ENCODE measurements at regions not wholly inside any gene's neighbourhood (a gene's known extent, or its start where the extent isn't known, plus 50 kb on each side); places are given as distances from the start of the nearest gene placed in this dataset.

GRCh38 chr6:139764498-139764986, 390.1 kb upstream of the CITED2 start:
- TF ChIP-seq CTCF (IDR thresholded peaks at IDR 0.05) (no peak), POLR2AphosphoS5 (IDR thresholded peaks at IDR 0.05) (peak; percentile 41), POLR2A (IDR thresholded peaks at IDR 0.05) (no peak)
